HFF-Myc (cell line): ENCODE measurements at regions not wholly inside any gene's neighbourhood (a gene's known extent, or its start where the extent isn't known, plus 50 kb on each side); places are given as distances from the start of the nearest gene placed in this dataset.
"Not testable (repeated sequence)": the region's sequence is repeated elsewhere in the genome, so short reads cannot be mapped to it uniquely, and the experiment has no call there.

ENCODE experiments used
- DNase-seq: peaks from one replicate; pipeline ENCODE4 v3.0.0-alpha.2; 2011; ENCODE audit warnings: low read depth; ENCODE audit errors: extremely low read depth
- H3K4me3 ChIP-seq: replicated peaks from 2 replicates; pipeline ENCODE4 v1.5.1; 2011; ENCODE audit warnings: low read depth, mild to moderate bottlenecking, control low read depth, low read length
- TF ChIP-seq, protein P1 (sequence below): IDR thresholded peaks from 2 replicates; pipeline ENCODE4 v1.5.1; 2012; ENCODE audit warnings: mild to moderate bottlenecking, low read depth, low read length, control low read depth; ENCODE audit errors: missing control alignments

DNA sequence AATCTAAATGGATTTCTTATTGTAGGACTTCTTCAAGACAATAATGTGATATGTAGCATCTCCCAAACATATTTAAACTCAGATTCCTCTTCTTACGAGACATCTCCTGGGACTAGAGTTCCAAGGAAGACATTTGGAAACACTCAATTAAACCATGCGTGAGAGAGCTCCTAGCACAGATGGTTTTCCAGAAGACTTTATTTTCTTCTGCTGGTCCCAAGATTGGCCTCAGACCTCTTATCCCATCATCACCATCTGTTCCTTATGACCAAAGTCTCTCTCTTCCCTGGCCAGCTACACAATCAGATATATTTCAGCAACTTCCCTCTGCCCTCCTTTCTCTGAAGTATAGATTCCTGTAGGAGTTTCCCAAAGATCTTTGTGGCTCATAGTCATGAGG lies 93.2 kb upstream of the JARID2 start:
- TF ChIP-seq, protein P1, sequence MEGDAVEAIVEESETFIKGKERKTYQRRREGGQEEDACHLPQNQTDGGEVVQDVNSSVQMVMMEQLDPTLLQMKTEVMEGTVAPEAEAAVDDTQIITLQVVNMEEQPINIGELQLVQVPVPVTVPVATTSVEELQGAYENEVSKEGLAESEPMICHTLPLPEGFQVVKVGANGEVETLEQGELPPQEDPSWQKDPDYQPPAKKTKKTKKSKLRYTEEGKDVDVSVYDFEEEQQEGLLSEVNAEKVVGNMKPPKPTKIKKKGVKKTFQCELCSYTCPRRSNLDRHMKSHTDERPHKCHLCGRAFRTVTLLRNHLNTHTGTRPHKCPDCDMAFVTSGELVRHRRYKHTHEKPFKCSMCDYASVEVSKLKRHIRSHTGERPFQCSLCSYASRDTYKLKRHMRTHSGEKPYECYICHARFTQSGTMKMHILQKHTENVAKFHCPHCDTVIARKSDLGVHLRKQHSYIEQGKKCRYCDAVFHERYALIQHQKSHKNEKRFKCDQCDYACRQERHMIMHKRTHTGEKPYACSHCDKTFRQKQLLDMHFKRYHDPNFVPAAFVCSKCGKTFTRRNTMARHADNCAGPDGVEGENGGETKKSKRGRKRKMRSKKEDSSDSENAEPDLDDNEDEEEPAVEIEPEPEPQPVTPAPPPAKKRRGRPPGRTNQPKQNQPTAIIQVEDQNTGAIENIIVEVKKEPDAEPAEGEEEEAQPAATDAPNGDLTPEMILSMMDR = no peak
- DNase-seq = peak; percentile 17
- no peak overlapping the region for H3K4me3 ChIP-seq

DNA sequence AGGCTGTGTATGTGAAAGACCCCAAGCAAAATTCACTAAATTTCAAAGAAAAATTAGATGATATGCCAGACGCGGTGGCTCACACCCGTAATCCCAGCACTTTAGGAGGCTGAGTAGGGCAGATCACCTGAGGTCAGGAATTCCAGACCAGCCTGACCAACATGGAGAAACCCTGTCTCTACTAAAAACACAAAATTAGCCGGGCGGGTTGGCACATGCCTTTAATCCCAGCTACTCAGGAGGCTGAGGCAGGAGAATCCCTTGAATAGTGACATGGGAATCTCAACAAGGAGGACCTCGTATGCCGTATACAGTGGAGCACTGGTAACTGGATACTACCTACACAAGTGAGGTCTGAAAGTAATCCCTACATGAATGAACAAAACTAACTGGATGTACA lies 92.7 kb upstream of the JARID2 start:
- no peak for DNase-seq
- TF ChIP-seq, protein P1 = no peak
- no peak overlapping the region for H3K4me3 ChIP-seq

DNA sequence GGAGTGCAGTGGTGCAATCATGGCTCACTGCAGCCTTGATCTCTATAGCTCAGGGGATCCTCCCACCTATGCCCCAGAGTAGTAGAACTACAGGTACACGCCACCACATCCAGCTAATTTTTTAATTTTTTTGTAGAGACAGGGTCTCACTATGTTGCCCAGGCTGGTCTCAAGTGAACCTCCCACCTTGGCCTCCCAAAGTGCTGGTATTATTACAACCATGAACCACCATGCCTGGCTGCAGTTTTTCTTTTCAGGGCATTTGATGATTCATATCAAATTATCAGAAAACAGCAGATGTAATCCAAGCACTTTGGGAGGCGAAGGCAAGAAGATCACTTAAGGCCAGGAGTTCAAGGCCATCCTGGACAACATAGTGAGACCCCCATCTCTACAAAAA lies 88.4 kb upstream of the JARID2 start:
- TF ChIP-seq, protein P1 = no peak
- H3K4me3 ChIP-seq = no peak overlapping the region

DNA sequence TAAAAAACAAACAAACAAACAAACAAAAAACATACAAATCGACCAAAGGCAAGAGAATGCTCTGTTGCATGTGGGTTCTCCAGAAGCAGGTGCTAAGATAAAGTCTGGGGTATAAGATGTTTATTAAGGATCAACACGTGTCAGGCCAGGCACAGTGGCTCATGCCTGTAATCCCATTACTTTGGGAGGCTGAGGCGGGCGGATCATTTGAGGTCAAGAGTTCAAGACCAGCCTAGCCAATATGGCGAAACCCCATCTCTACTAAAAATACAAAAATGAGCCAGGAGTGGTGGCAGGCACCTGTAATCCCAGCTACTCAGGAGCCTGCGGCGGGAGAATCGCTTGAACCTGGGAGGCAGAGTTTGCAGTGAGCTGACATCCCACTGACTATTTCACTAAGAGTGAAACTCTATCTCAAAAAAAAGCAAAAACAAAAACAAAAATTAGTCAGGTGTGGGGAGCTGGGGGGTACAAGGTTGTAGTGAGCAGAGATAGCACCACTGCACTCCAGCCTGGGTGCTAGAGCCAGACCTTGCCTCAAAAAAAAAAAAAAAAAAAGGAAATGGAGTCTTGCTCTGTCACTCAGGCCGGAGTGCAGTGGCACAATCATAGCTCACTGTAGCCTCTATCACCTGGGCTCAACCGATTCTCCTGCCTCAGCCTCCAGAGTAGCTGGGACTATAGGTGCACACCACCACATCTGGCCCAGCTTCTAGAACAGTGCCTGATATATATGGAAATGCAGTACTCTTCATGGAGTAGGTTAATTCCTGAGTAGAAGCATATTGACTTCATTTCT lies 86.8 kb upstream of the JARID2 start:
- TF ChIP-seq, protein P1 = no peak

More for the DNA sequence above, 88.4 kb upstream of the JARID2 start:
- DNase-seq = no peak

DNA sequence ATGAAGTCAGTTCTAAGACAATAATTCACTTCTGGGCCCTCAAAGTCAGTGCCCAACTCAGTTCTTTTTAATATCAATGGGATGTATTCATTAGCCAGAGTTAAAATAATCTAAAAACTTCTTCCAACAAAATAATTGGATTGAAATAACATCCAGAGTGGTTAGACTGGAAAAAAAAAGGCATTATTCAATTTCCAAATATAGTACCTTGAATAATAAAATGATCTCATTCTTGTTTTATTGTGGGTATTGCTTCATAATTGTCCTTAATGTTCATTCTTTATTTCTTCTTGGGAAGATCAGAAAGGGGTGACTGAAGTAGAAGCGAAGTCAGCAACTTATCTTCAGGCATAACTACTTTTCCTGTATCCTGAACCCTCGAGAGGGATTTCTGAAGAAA lies 85.1 kb upstream of the JARID2 start:
- TF ChIP-seq, protein P1 = no peak
- no peak overlapping the region for H3K4me3 ChIP-seq
- DNase-seq = no peak

More for the DNA sequence above, 86.8 kb upstream of the JARID2 start:
- no peak overlapping the region for H3K4me3 ChIP-seq
- no peak for DNase-seq

- not testable (repeated sequence) for H3K4me3 ChIP-seq, DNase-seq
These were observed 81.0 kb upstream of the JARID2 start for GRCh38 chr6:15164855-15165254.

- H3K4me3 ChIP-seq = no peak overlapping the region
- no peak for DNase-seq
- TF ChIP-seq, protein P1 = no peak
These were observed 79.7 kb upstream of the JARID2 start for GRCh38 chr6:15166121-15166520.
